SK-N-SH (cell line): ENCODE measurements at regions not wholly inside any gene's neighbourhood (a gene's known extent, or its start where the extent isn't known, plus 50 kb on each side); places are given as distances from the start of the nearest gene placed in this dataset.

Source experiments
- CTCF ChIA-PET: fragments of 300-600, 350-600 bp; formaldehyde crosslinking; extraction: SDS; loops from one replicate; lab custom pipeline; 2021; lab: Yijun Ruan, JAX
- POLR2A ChIA-PET: fragments of 350-600 bp; sonication (Branson Sonifier 250); formaldehyde crosslinking; extraction: SDS; loops from one replicate; lab custom pipeline; 2020; ENCODE audit warnings: antibody characterized with exemption, inconsistent platforms; lab: Yijun Ruan, JAX
- DNase-seq: peaks from one replicate; pipeline ENCODE4 v3.0.0; 2012
- H2AFZ ChIP-seq: fragments of 200-600 bp; sonication (generic); 2 replicates; pipeline ENCODE4 v1.8.1; 2016; ENCODE audit warnings: antibody characterized with exemption, mild to moderate bottlenecking, low read depth
- H3F3A ChIP-seq: fragments of 200-600 bp; sonication (generic); replicated peaks from 2 replicates; pipeline ENCODE3; 2016; ENCODE audit warnings: antibody characterized with exemption, mild to moderate bottlenecking; ENCODE audit not compliant: insufficient read depth
- H3K27ac ChIP-seq, 2 experiments: fragments of 200-500 bp in 1 of 2; fragments of 200-600 bp in 1 of 2; sonication (Bioruptor generic) in 1 of 2; sonication (generic), shearing (Covaris generic) in 1 of 2; 2 replicates each; pipeline versions ENCODE4 v1.5.1 to v1.6.1; 2014 to 2016; ENCODE audit warnings: low read depth in 2 of 2, inconsistent platforms in 1 of 2, low read length in 1 of 2, mild to moderate bottlenecking in 1 of 2, mixed read lengths in 1 of 2
- H3K27me3 ChIP-seq: fragments of 200-600 bp; sonication (generic), shearing (Covaris generic); 2 replicates; pipeline ENCODE4 v1.6.1; 2016; ENCODE audit warnings: mixed run types; ENCODE audit not compliant: insufficient read depth
- H3K36me3 ChIP-seq, 2 experiments: fragments of 200-500 bp in 1 of 2; fragments of 200-600 bp in 1 of 2; sonication (Bioruptor generic) in 1 of 2; sonication (generic) in 1 of 2; replicated peaks in 1 of 2; 2 replicates each; pipeline versions ENCODE3 to v1.5.1; 2014 to 2016; ENCODE audit warnings: low read length in 1 of 2, mild to moderate bottlenecking in 1 of 2; ENCODE audit not compliant: insufficient read depth in 2 of 2, control insufficient read depth in 1 of 2
- H3K4me1 ChIP-seq, 2 experiments: fragments of 200-500 bp in 1 of 2; fragments of 200-600 bp in 1 of 2; sonication (Bioruptor generic) in 1 of 2; sonication (generic), shearing (Covaris generic) in 1 of 2; 2 replicates each; pipeline versions ENCODE4 v1.5.1 to v1.6.1; 2014 to 2016; ENCODE audit warnings: low read depth in 1 of 2, low read length in 1 of 2, mixed run types in 1 of 2; ENCODE audit not compliant: insufficient read depth in 2 of 2, control insufficient read depth in 1 of 2
- H3K4me2 ChIP-seq: fragments of 200-600 bp; sonication (generic), shearing (Covaris generic); 2 replicates; pipeline ENCODE4 v1.6.1; 2017; ENCODE audit warnings: mixed run types
- H3K4me3 ChIP-seq, 2 experiments: fragments of 200-500 bp in 1 of 2; fragments of 200-600 bp in 1 of 2; sonication (Bioruptor generic) in 1 of 2; sonication (generic), shearing (Covaris generic) in 1 of 2; 2 replicates each; pipeline versions ENCODE4 v1.5.1 to v1.8.1; 2014 to 2016; ENCODE audit warnings: low read depth in 2 of 2, inconsistent platforms in 1 of 2, low read length in 1 of 2, mild to moderate bottlenecking in 1 of 2, mixed read lengths in 1 of 2, moderate library complexity in 1 of 2
- H3K79me2 ChIP-seq: fragments of 200-600 bp; sonication (generic); 2 replicates; pipeline ENCODE4 v1.8.1; 2017; ENCODE audit warnings: mild to moderate bottlenecking; ENCODE audit not compliant: insufficient read depth
- H3K9ac ChIP-seq: fragments of 200-600 bp; sonication (generic); 2 replicates; pipeline ENCODE4 v1.6.1; 2017; ENCODE audit warnings: mixed run types
- H3K9me2 ChIP-seq: fragments of 200-600 bp; sonication (generic); 2 replicates; pipeline ENCODE4 v1.6.1; 2017; ENCODE audit warnings: mixed run types
- H3K9me3 ChIP-seq: fragments of 200-600 bp; sonication (generic); 2 replicates; pipeline ENCODE4 v1.6.1; 2017; ENCODE audit warnings: mixed run types, mild to moderate bottlenecking, moderate library complexity
- H4K20me1 ChIP-seq: fragments of 200-600 bp; sonication (generic); 2 replicates; pipeline ENCODE4 v1.6.1; 2017; ENCODE audit warnings: mild to moderate bottlenecking, mixed run types; ENCODE audit not compliant: insufficient read depth
- CHD2 ChIP-seq: fragments of 150-350 bp; IDR thresholded peaks from 2 replicates; pipeline ENCODE4 v1.6.1; 2018; ENCODE audit warnings: low read length; ENCODE audit not compliant: partially characterized antibody
- ELF1 ChIP-seq: IDR thresholded peaks from 2 replicates; pipeline ENCODE4 v1.4.0; 2012
- EP300 ChIP-seq, 2 experiments: IDR thresholded peaks; 2 replicates each; pipeline versions ENCODE4 v1.4.0 to v1.6.1; 2012; ENCODE audit warnings: borderline replicate concordance in 1 of 2, low read depth in 1 of 2, low read length in 1 of 2
- EZH2phosphoT487 ChIP-seq: fragments of 200-600 bp; sonication (generic); IDR thresholded peaks from 2 replicates; pipeline ENCODE4 v1.6.1; 2017; ENCODE audit warnings: low read depth, mixed run types, mild to moderate bottlenecking, antibody characterized with exemption, moderate library complexity, borderline replicate concordance
- FOXM1 ChIP-seq: IDR thresholded peaks from 2 replicates; pipeline ENCODE4 v1.4.0; 2012; ENCODE audit warnings: low read depth, mild to moderate bottlenecking
- IRF3 ChIP-seq: fragments of 150-350 bp; IDR thresholded peaks from 2 replicates; pipeline ENCODE4 v1.6.1; 2016; ENCODE audit warnings: mild to moderate bottlenecking, low read depth, low read length
- MEF2A ChIP-seq: IDR thresholded peaks from 2 replicates; pipeline ENCODE4 v1.4.0; 2012; ENCODE audit warnings: low read depth, borderline replicate concordance
- MXI1 ChIP-seq: IDR thresholded peaks from 2 replicates; pipeline ENCODE4 v1.6.1; 2012; ENCODE audit warnings: mild to moderate bottlenecking, low read depth, low read length, improper control_type of control experiment
- NRF1 ChIP-seq: IDR thresholded peaks from 2 replicates; pipeline ENCODE4 v1.6.1; 2012; ENCODE audit warnings: low read depth, mild to moderate bottlenecking, low read length
- POLR2AphosphoS5 ChIP-seq: IDR thresholded peaks from 2 replicates; pipeline ENCODE4 v1.6.1; 2012; ENCODE audit warnings: low read depth, low read length
- RCOR1 ChIP-seq: fragments of 150-350 bp; IDR thresholded peaks from 2 replicates; pipeline ENCODE4 v1.6.1; 2017; ENCODE audit warnings: antibody characterized with exemption, low read length
- SMC3 ChIP-seq: IDR thresholded peaks from 2 replicates; pipeline ENCODE4 v1.6.1; 2012; ENCODE audit warnings: low read depth, low read length, improper control_type of control experiment
- USF2 ChIP-seq: fragments of 150-350 bp; IDR thresholded peaks from 2 replicates; pipeline ENCODE4 v1.6.1; 2017; ENCODE audit warnings: antibody characterized with exemption, low read length, low read depth, borderline replicate concordance
- WGBS: methylation state at CpG from one replicate; pipeline ENCODE4 v1.1.6; 2017; ENCODE audit warnings: low lambda C conversion rate; 5-methylcytosine and 5-hydroxymethylcytosine counted together

GRCh38 chr1:5379176-5379759 lies 613.0 kb downstream of the NPHP4 start:
- Histone ChIP-seq H3K79me2 (no peaks in the 10 kb centered on the region), H3K9ac (no peak overlapping the region), H2AFZ (no peak overlapping the region), H4K20me1 (no peaks in the 10 kb centered on the region), H3F3A (no peaks in the 10 kb centered on the region), H3K4me3 (no peak overlapping the region), H3K9me3 (no peaks in the 10 kb centered on the region), H3K4me2 (no peak overlapping the region), H3K27ac (peak overlapping the region in 1 of 2 experiments; percentile 79; a peak in 2 of 4 replicates), H3K27me3 (no peaks in the 10 kb centered on the region), H3K36me3 (no peaks in the 10 kb centered on the region), H3K4me1 (peaks cover 0 to 26% of the 10 kb centered on the region in 2 experiments; a peak in 1 of 4 replicates), H3K9me2 (no peaks in the 10 kb centered on the region)
- peak; percentile 62 for DNase-seq
- CTCF ChIA-PET, result interaction anchor here (1.0 kb wide), 1 partner anchor 115 kb away, joined by 3 read pairs; no protein-coding TSS in a partner anchor
- no peak for TF ChIP-seq EZH2phosphoT487
- no peak for TF ChIP-seq POLR2AphosphoS5
- TF ChIP-seq CHD2, result no peak
- TF ChIP-seq RCOR1, result peak; percentile 46; the same call in 1 of the 2 replicates
- peak in 1 of 2 experiments; percentile 60; a peak in 1 of 4 replicates for TF ChIP-seq EP300 (IDR thresholded peaks at IDR 0.05; ENCODE audit: borderline replicate concordance in 1 of 2, low read depth in 1 of 2, low read length in 1 of 2)
- no peak for TF ChIP-seq NRF1
- no peak for TF ChIP-seq ELF1
- TF ChIP-seq MXI1, result 0 out of 2 replicates have a peak, but pooled peaks have one; percentile 43
- WGBS, result 8% methylated on average over 10 of the region's 12 CpGs
- POLR2A ChIA-PET, result no interaction called here

- no peak overlapping the region for H3K9ac ChIP-seq
- H3K27ac ChIP-seq, result peak overlapping the region in 1 of 2 experiments; percentile 36; a peak in 2 of 4 replicates
- H3K36me3 ChIP-seq, result no peaks in the 10 kb centered on the region
- no peaks in the 10 kb centered on the region for H3K27me3 ChIP-seq
- no peaks in the 10 kb centered on the region for H3K9me2 ChIP-seq
- H3K79me2 ChIP-seq, result no peaks in the 10 kb centered on the region
- H3K4me2 ChIP-seq, result no peak overlapping the region
- no peaks in the 10 kb centered on the region for H3K9me3 ChIP-seq
- ChIA-PET CTCF (interaction anchor here (0.9 kb wide), 1 partner anchor 454 kb away, joined by 3 read pairs; no protein-coding TSS in a partner anchor), POLR2A (interaction anchor here (1.0 kb wide), 1 partner anchor 11 kb away, joined by 3 read pairs; no protein-coding TSS in a partner anchor)
- peaks cover 0 to 26% of the 10 kb centered on the region in 2 experiments; a peak in 1 of 4 replicates for H3K4me1 ChIP-seq
- 17% methylated on average over 2 of the region's 6 CpGs for WGBS
- H3K4me3 ChIP-seq, result no peak overlapping the region
- no peak for DNase-seq
- no peak overlapping the region for H2AFZ ChIP-seq
- TF ChIP-seq EP300 (IDR thresholded peaks at IDR 0.05; ENCODE audit: borderline replicate concordance in 1 of 2, low read depth in 1 of 2, low read length in 1 of 2) (no peak), POLR2AphosphoS5 (no peak), ELF1 (no peak), FOXM1 (no peak), USF2 (no peak), MEF2A (no peak), SMC3 (no peak), IRF3 (no peak), RCOR1 (no peak)
- H3F3A ChIP-seq, result no peaks in the 10 kb centered on the region
- no peaks in the 10 kb centered on the region for H4K20me1 ChIP-seq
Measured at GRCh38 chr1:5376538-5377247, 615.5 kb downstream of the NPHP4 start.
